Medulla oblongata (tissue), 1 donor: ENCODE measurements at regions not wholly inside any gene's neighbourhood (a gene's known extent, or its start where the extent isn't known, plus 50 kb on each side); places are given as distances from the start of the nearest gene placed in this dataset.
"Not testable (repeated sequence)": the region's sequence is repeated elsewhere in the genome, so short reads cannot be mapped to it uniquely, and the experiment has no call there.

Source experiments
- DNase-seq: peaks from one replicate; pipeline ENCODE4 v3.0.0-alpha.2; 2015; ENCODE audit errors: extremely low spot score

GRCh38 chr13:85223883-85224656, 575.1 kb downstream of the SLITRK6 start:
- no peak for DNase-seq

GRCh38 chr13:85216576-85216975, 582.6 kb downstream of the SLITRK6 start:
- no peak for DNase-seq

- no peak for DNase-seq
Measured at GRCh38 chr13:85212692-85213091, 586.5 kb downstream of the SLITRK6 start.

GRCh38 chr13:85204668-85205344, 594.4 kb downstream of the SLITRK6 start:
- DNase-seq = no peak

- no peak for DNase-seq
Measured at GRCh38 chr13:85197431-85197830, 601.8 kb downstream of the SLITRK6 start.

GRCh38 chr13:85194482-85194881, 604.7 kb downstream of the SLITRK6 start:
- no peak for DNase-seq

GRCh38 chr13:85191996-85192718, 607.1 kb downstream of the SLITRK6 start:
- no peak for DNase-seq

GRCh38 chr13:85186356-85187045, 612.7 kb downstream of the SLITRK6 start:
- DNase-seq = no peak

- DNase-seq = no peak
Measured at GRCh38 chr13:85174291-85174690, 624.9 kb downstream of the SLITRK6 start.

GRCh38 chr13:85170372-85170771, 628.8 kb downstream of the SLITRK6 start:
- no peak for DNase-seq

- DNase-seq = no peak
Measured at GRCh38 chr13:85166891-85167290, 632.3 kb downstream of the SLITRK6 start.

GRCh38 chr13:85163063-85163462, 636.2 kb downstream of the SLITRK6 start:
- DNase-seq = no peak

- peak; percentile 6 for DNase-seq
Measured at GRCh38 chr13:85148009-85148408, 651.2 kb downstream of the SLITRK6 start.

GRCh38 chr13:85142351-85142927, 656.8 kb downstream of the SLITRK6 start:
- no peak for DNase-seq

- no peak for DNase-seq
Measured at GRCh38 chr13:85141401-85141800, 657.8 kb downstream of the SLITRK6 start.

- no peak for DNase-seq
Measured at GRCh38 chr13:85140192-85140591, 659.0 kb downstream of the SLITRK6 start.

- DNase-seq = no peak
Measured at GRCh38 chr13:85137516-85137915, 661.7 kb downstream of the SLITRK6 start.

GRCh38 chr13:85132986-85133385, 666.2 kb downstream of the SLITRK6 start:
- no peak for DNase-seq

GRCh38 chr13:85123501-85123900, 675.7 kb downstream of the SLITRK6 start:
- not testable (repeated sequence) for DNase-seq

GRCh38 chr13:85108356-85108755, 690.9 kb downstream of the SLITRK6 start:
- no peak for DNase-seq

- no peak for DNase-seq
Measured at GRCh38 chr13:85099245-85099644, 700.0 kb downstream of the SLITRK6 start.
